ENCODE measurements at regions not wholly inside any gene's neighbourhood (a gene's known extent, or its start where the extent isn't known, plus 50 kb on each side); places are given as distances from the start of the nearest gene placed in this dataset.

GRCh38 chr10:89120931-89121763, 86.0 kb downstream of the CH25H start:
- TF ChIP-seq POLR2A (IDR thresholded peaks at IDR 0.05; ENCODE audit: low read depth, low read length) (no peak), POLR2AphosphoS5 (IDR thresholded peaks at IDR 0.05; ENCODE audit: low read depth, low read length) (no peak)
